A673 (cell line): ENCODE measurements at regions not wholly inside any gene's neighbourhood (a gene's known extent, or its start where the extent isn't known, plus 50 kb on each side); places are given as distances from the start of the nearest gene placed in this dataset.
"Not testable (repeated sequence)": the region's sequence is repeated elsewhere in the genome, so short reads cannot be mapped to it uniquely, and the experiment has no call there.

ENCODE experiments used
- BruUV-seq: library from RNA; stranded (reverse); fragments of 400-500 nt; replicated peaks from 2 replicates; lab custom pipeline; 2021; lab: Mats Ljungman, UMichigan
- CTCF ChIA-PET: fragments of 300-600 bp; sonication (Branson Sonifier 250); formaldehyde crosslinking; loops from one replicate; lab custom pipeline; 2022; ENCODE audit warnings: antibody characterized with exemption; lab: Charles Lee
- POLR2A ChIA-PET: fragments of 300-600 bp; sonication (Branson Sonifier 250); formaldehyde crosslinking; loops from one replicate; lab custom pipeline; 2022; ENCODE audit warnings: antibody characterized with exemption; ENCODE audit not compliant: low non-redundant PET; lab: Charles Lee
- DNase-seq: peaks from one replicate; pipeline ENCODE4 v3.0.0-alpha.2; 2015; ENCODE audit warnings: low spot score
- H3K27ac ChIP-seq: fragments of 200-600 bp; sonication (generic); 2 replicates; pipeline ENCODE4 v1.5.1; 2016; ENCODE audit warnings: mixed run types, low read depth, mild to moderate bottlenecking, mixed read lengths, antibody characterized with exemption, low read length; ENCODE audit not compliant: poor library complexity, severe bottlenecking
- H3K27me3 ChIP-seq: fragments of 200-600 bp; sonication (generic); replicated peaks from 2 replicates; pipeline ENCODE4 v1.6.1; 2017; ENCODE audit warnings: mixed run types, low read depth, mild to moderate bottlenecking, mixed read lengths, antibody characterized with exemption, low read length; ENCODE audit not compliant: insufficient read depth, poor library complexity
- H3K36me3 ChIP-seq: fragments of 200-600 bp; sonication (generic); 2 replicates; pipeline ENCODE4 v1.6.1; 2016; ENCODE audit warnings: mixed run types, mild to moderate bottlenecking, mixed read lengths, antibody characterized with exemption, low read length; ENCODE audit not compliant: insufficient read depth, poor library complexity, severe bottlenecking
- H3K4me1 ChIP-seq: fragments of 200-600 bp; sonication (generic); 2 replicates; pipeline ENCODE4 v1.6.1; 2017; ENCODE audit warnings: mixed run types, mild to moderate bottlenecking, mixed read lengths, antibody characterized with exemption, low read length; ENCODE audit not compliant: insufficient read depth, poor library complexity, severe bottlenecking
- H3K4me3 ChIP-seq: fragments of 200-600 bp; sonication (generic); 2 replicates; pipeline ENCODE4 v1.5.1; 2016; ENCODE audit warnings: low read depth, mixed run types, mild to moderate bottlenecking, mixed read lengths, low read length; ENCODE audit not compliant: poor library complexity, severe bottlenecking
- H3K9me3 ChIP-seq: fragments of 200-600 bp; sonication (generic); 2 replicates; pipeline ENCODE4 v1.6.1; 2016; ENCODE audit warnings: mixed run types, low read depth, mild to moderate bottlenecking, mixed read lengths, antibody characterized with exemption, low read length; ENCODE audit not compliant: poor library complexity, severe bottlenecking
- CTCF ChIP-seq: fragments of 300-800, 200-600 bp; sonication (generic); conservative IDR thresholded peaks from 2 replicates; pipeline ENCODE4 v1.5.1; 2017; ENCODE audit warnings: low read depth, mild to moderate bottlenecking, antibody characterized with exemption, low read length, moderate library complexity, mixed read lengths
- EZH2 ChIP-seq: fragments of 200-600 bp; sonication (generic); IDR thresholded peaks from 2 replicates; pipeline ENCODE4 v1.6.1; 2017; ENCODE audit warnings: borderline replicate concordance, low read depth, mild to moderate bottlenecking, mixed read lengths, antibody characterized with exemption, low read length; ENCODE audit not compliant: poor library complexity, severe bottlenecking
- intact Hi-C: fragments of 100-400 bp; cut with micrococcal nuclease; formaldehyde crosslinking; loops from one replicate; pipeline ENCODE4 v1.10.0; 2022; ENCODE audit not compliant: unreplicated experiment

DNA sequence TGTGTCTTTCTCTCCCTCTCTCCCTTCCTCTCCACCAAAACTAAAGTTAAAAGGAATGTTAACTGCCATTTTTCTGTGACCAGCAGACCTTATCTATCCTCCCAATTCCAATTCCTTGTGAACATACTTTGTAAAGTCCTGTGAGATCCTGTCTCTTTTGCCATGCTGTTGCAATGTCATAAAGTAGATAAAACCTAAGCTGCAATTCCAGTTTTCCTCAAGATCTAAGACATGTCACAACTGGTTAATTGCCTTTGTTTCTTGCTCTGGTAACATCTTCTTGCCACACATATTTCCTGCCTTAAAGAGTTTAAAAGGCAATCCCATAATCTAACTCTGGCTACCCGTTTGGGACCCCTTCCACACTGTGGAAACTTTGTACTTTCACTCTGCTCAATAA lies 188.7 kb downstream of the PYDC2 start:
- intact Hi-C loops, result no loop called here
- ChIA-PET CTCF (no interaction called here), POLR2A (no interaction called here)
- Histone ChIP-seq H3K4me1 (no peaks in the 10 kb centered on the region), H3K27me3 (no peaks in the 10 kb centered on the region), H3K9me3 (no peaks in the 10 kb centered on the region), H3K36me3 (no peaks in the 10 kb centered on the region), H3K27ac (no peak overlapping the region), H3K4me3 (no peak overlapping the region)
- no peak for TF ChIP-seq CTCF
- TF ChIP-seq EZH2, result no peak
- no peak for DNase-seq
- no TSS peak for BruUV-seq

GRCh38 chr3:191658781-191659419 lies 197.9 kb downstream of the PYDC2 start:
- intact Hi-C loops, H3K36me3 ChIP-seq, CTCF ChIA-PET, POLR2A ChIA-PET, BruUV-seq, H3K4me3 ChIP-seq, DNase-seq, H3K4me1 ChIP-seq, H3K9me3 ChIP-seq, H3K27ac ChIP-seq, H3K27me3 ChIP-seq: not testable (repeated sequence)

- H3K4me3 ChIP-seq, H3K4me1 ChIP-seq, POLR2A ChIA-PET, intact Hi-C loops, DNase-seq, H3K9me3 ChIP-seq, H3K27me3 ChIP-seq, CTCF ChIA-PET, H3K27ac ChIP-seq, H3K36me3 ChIP-seq, BruUV-seq: not testable (repeated sequence)
These were observed 201.2 kb downstream of the PYDC2 start for GRCh38 chr3:191662150-191662549.

DNA sequence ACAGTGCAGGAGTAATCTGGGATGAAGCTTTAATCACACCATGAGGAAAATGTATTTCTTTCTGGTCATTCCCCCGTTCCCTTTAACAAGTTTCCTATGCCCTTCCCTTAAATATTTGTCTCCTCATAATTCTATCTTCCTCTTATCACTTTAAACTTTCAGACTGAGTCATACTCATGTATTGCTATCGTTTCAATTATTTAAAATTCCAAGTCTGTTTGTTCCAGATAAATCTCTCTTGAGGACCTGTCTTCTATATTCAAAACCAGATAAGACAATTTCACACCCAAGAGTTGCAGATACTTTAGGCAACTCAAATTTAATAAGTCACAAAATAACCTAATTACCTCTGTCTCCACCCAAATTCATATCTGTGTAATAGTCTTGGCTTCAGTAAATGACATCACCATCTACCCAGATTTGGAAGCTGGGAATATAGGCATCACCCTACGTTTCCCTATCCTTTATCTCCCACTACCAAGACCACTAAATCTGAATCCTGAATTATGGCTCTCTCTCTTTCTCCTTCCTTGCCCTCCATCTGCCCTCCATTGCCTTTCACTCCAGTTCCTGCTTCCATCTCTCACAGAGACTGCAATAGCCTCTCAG lies 220.1 kb downstream of the PYDC2 start:
- H3K4me3 ChIP-seq, result no peak overlapping the region
- no peaks in the 10 kb centered on the region for H3K36me3 ChIP-seq
- POLR2A ChIA-PET, result no interaction called here
- CTCF ChIA-PET, result no interaction called here
- BruUV-seq, result no TSS peak
- DNase-seq, result no peak
- no peak for TF ChIP-seq EZH2
- TF ChIP-seq CTCF, result no peak
- no peaks in the 10 kb centered on the region for H3K9me3 ChIP-seq
- H3K27ac ChIP-seq, result no peak overlapping the region
- intact Hi-C loops, result no loop called here
- no peaks in the 10 kb centered on the region for H3K27me3 ChIP-seq
- H3K4me1 ChIP-seq, result peaks cover 7% of the 10 kb centered on the region
